Natural killer cell (primary cell): ENCODE measurements at regions not wholly inside any gene's neighbourhood (a gene's known extent, or its start where the extent isn't known, plus 50 kb on each side); places are given as distances from the start of the nearest gene placed in this dataset.

ENCODE experiments used
- ATAC-seq, 3 donors: fragments of 150-1000 bp in 2 of 3; fragments of 200-7000 bp in 1 of 3; cut with Tn5 transposase; 1 replicate in 1 of 3; 2 replicates in 2 of 3; pipeline ENCODE4 v1.10.0; 2021; ENCODE audit warnings: mild to moderate bottlenecking in 2 of 3, moderate library complexity in 2 of 3
- DNase-seq, 2 donors: peaks; one replicate each; pipeline versions ENCODE4 v3.0.0 to v3.0.0-alpha.2; 2013 to 2021; ENCODE audit warnings: mixed read lengths in 1 of 2
- H3K27ac ChIP-seq: one replicate; pipeline ENCODE4 v1.5.1; 2013; ENCODE audit warnings: mild to moderate bottlenecking, low read length
- H3K27me3 ChIP-seq: one replicate; pipeline ENCODE4 v1.6.1; 2013; ENCODE audit warnings: low read length; ENCODE audit not compliant: control insufficient read depth, insufficient read depth
- H3K36me3 ChIP-seq: one replicate; pipeline ENCODE4 v1.6.1; 2013; ENCODE audit warnings: low read length; ENCODE audit not compliant: control insufficient read depth, insufficient read depth
- H3K4me1 ChIP-seq: one replicate; pipeline ENCODE4 v1.6.1; 2013; ENCODE audit warnings: low read length; ENCODE audit not compliant: control insufficient read depth, insufficient read depth
- H3K4me3 ChIP-seq: one replicate; pipeline ENCODE4 v1.5.1; 2013; ENCODE audit warnings: low read length
- H3K9me3 ChIP-seq: one replicate; pipeline ENCODE4 v1.6.1; 2013; ENCODE audit warnings: low read length; ENCODE audit not compliant: control insufficient read depth, insufficient read depth
- H3K27ac Mint-ChIP-seq, 2 donors: one replicate each; pipeline ENCODE4 v1.8.0; 2022; ENCODE audit warnings: mild to moderate bottlenecking in 2 of 2, mixed read lengths in 2 of 2, moderate library complexity in 1 of 2
- H3K27me3 Mint-ChIP-seq, 2 donors: one replicate each; pipeline ENCODE4 v1.8.0; 2022; ENCODE audit warnings: low read depth in 2 of 2, mixed read lengths in 2 of 2
- H3K36me3 Mint-ChIP-seq: one replicate; pipeline ENCODE4 v1.8.0; 2022; ENCODE audit warnings: mixed read lengths
- H3K4me1 Mint-ChIP-seq, 2 donors: one replicate each; pipeline ENCODE4 v1.8.0; 2022; ENCODE audit warnings: mixed read lengths in 2 of 2
- H3K4me3 Mint-ChIP-seq: one replicate; pipeline ENCODE4 v1.8.0; 2022; ENCODE audit warnings: mild to moderate bottlenecking, moderate library complexity, mixed read lengths
- H3K9me3 Mint-ChIP-seq, 2 donors: one replicate each; pipeline ENCODE4 v1.8.0; 2022; ENCODE audit warnings: mixed read lengths in 2 of 2
- CTCF ChIP-seq: fragments of 200-600 bp; IDR thresholded peaks from one replicate; pipeline ENCODE4 v1.8.0; 2022; ENCODE audit warnings: antibody characterized with exemption
- WGBS: methylation state at CpG from one replicate; pipeline ENCODE4 v1.1.7; 2013; ENCODE audit warnings: missing lambda C conversion rate; ENCODE audit not compliant: insufficient coverage; 5-methylcytosine and 5-hydroxymethylcytosine counted together
- intact Hi-C: fragments of 100-400 bp; cut with micrococcal nuclease; formaldehyde crosslinking; loops from one replicate; pipeline ENCODE4 v1.14.2; 2022

- Histone ChIP-seq H3K9me3 (no peaks in the 10 kb centered on the region), H3K4me3 (no peak overlapping the region), H3K27ac (no peak overlapping the region), H3K4me1 (no peaks in the 10 kb centered on the region), H3K36me3 (no peaks in the 10 kb centered on the region), H3K27me3 (no peaks in the 10 kb centered on the region)
- intact Hi-C loops = no loop called here
- Mint-ChIP-seq H3K9me3 (peaks cover 14 to 16% of the 10 kb centered on the region in 2 donors), H3K4me1 (no peaks in the 10 kb centered on the region), H3K4me3 (no peak overlapping the region), H3K36me3 (no peaks in the 10 kb centered on the region), H3K27me3 (no peaks in the 10 kb centered on the region), H3K27ac (no peak overlapping the region)
- ATAC-seq (no peak), DNase-seq (no peak)
- 94% methylated on average over 2 of the region's 3 CpGs for WGBS
- TF ChIP-seq CTCF = no peak
These were observed 184.9 kb upstream of the GNAI1 start for GRCh38 chr7:79949778-79950177.

GRCh38 chr7:79936281-79936983, 198.2 kb upstream of the GNAI1 start:
- TF ChIP-seq CTCF = no peak
- H3K36me3 ChIP-seq = no peaks in the 10 kb centered on the region
- Mint-ChIP-seq H3K36me3 (peaks cover 5% of the 10 kb centered on the region), H3K27me3 (no peaks in the 10 kb centered on the region), H3K27ac (no peak overlapping the region), H3K4me3 (no peak overlapping the region), H3K9me3 (peaks cover 9 to 17% of the 10 kb centered on the region in 2 donors), H3K4me1 (no peaks in the 10 kb centered on the region)
- ATAC-seq (no peak), DNase-seq (no peak)
- intact Hi-C loops = no loop called here
- H3K9me3 ChIP-seq = peaks cover 7% of the 10 kb centered on the region
- WGBS = 100% methylated on average over 1 of the region's 3 CpGs
- no peak overlapping the region for H3K27ac ChIP-seq
- no peaks in the 10 kb centered on the region for H3K4me1 ChIP-seq
- no peaks in the 10 kb centered on the region for H3K27me3 ChIP-seq
- no peak overlapping the region for H3K4me3 ChIP-seq

GRCh38 chr7:79934727-79935126, 199.9 kb upstream of the GNAI1 start:
- no peak overlapping the region for H3K27ac ChIP-seq
- ATAC-seq (no peak), DNase-seq (no peak)
- H3K4me3 ChIP-seq = no peak overlapping the region
- Mint-ChIP-seq H3K4me1 (no peaks in the 10 kb centered on the region), H3K9me3 (peaks cover 12 to 21% of the 10 kb centered on the region in 2 donors), H3K36me3 (peaks cover 6% of the 10 kb centered on the region), H3K27me3 (no peaks in the 10 kb centered on the region), H3K27ac (no peak overlapping the region), H3K4me3 (no peak overlapping the region)
- intact Hi-C loops = no loop called here
- no peak for TF ChIP-seq CTCF
- H3K27me3 ChIP-seq = no peaks in the 10 kb centered on the region
- no peaks in the 10 kb centered on the region for H3K36me3 ChIP-seq
- H3K4me1 ChIP-seq = no peaks in the 10 kb centered on the region
- WGBS = 92% methylated on average over 9 of the region's 9 CpGs
- peaks cover 7% of the 10 kb centered on the region for H3K9me3 ChIP-seq

GRCh38 chr7:79933144-79933543, 201.5 kb upstream of the GNAI1 start:
- DNase-seq (no peak), ATAC-seq (no peak)
- no peaks in the 10 kb centered on the region for H3K27me3 ChIP-seq
- no peak overlapping the region for H3K4me3 Mint-ChIP-seq
- H3K36me3 Mint-ChIP-seq = peaks cover 6% of the 10 kb centered on the region
- no peak overlapping the region for H3K4me3 ChIP-seq
- intact Hi-C loops = no loop called here
- H3K36me3 ChIP-seq = no peaks in the 10 kb centered on the region
- no peaks in the 10 kb centered on the region for H3K4me1 ChIP-seq
- no peaks in the 10 kb centered on the region for H3K4me1 Mint-ChIP-seq
- H3K27ac ChIP-seq = no peak overlapping the region
- no peak for TF ChIP-seq CTCF
- 78% methylated on average over 3 of the region's 3 CpGs for WGBS
- H3K9me3 ChIP-seq = peaks cover 7% of the 10 kb centered on the region
- no peaks in the 10 kb centered on the region for H3K27me3 Mint-ChIP-seq
- H3K9me3 Mint-ChIP-seq = peaks cover 16 to 24% of the 10 kb centered on the region in 2 donors
- no peak overlapping the region for H3K27ac Mint-ChIP-seq
